Testis (tissue), 2 donors: ENCODE measurements at regions not wholly inside any gene's neighbourhood (a gene's known extent, or its start where the extent isn't known, plus 50 kb on each side); places are given as distances from the start of the nearest gene placed in this dataset.

Experiments
- CTCF ChIP-seq, 3 experiments: fragments of 450-650 bp in 2 of 3; fragments of 200-600 bp in 1 of 3; sonication (generic) in 1 of 3; IDR thresholded peaks; one replicate each; pipeline ENCODE4 v1.5.1; 2016 to 2019; ENCODE audit warnings: antibody characterized with exemption in 3 of 3, mild to moderate bottlenecking in 2 of 3, moderate library complexity in 1 of 3
- POLR2A ChIP-seq: fragments of 450-650 bp; IDR thresholded peaks from one replicate; pipeline ENCODE4 v1.6.1; 2017; ENCODE audit warnings: antibody characterized with exemption, mild to moderate bottlenecking, moderate library complexity

- TF ChIP-seq CTCF (IDR thresholded peaks at IDR 0.05), result no peak
- TF ChIP-seq POLR2A, result no peak
Measured at GRCh38 chr12:11446372-11446771, 51.0 kb upstream of the PRB2 start.
